Ascending aorta (tissue), 2 donors: ENCODE measurements at regions not wholly inside any gene's neighbourhood (a gene's known extent, or its start where the extent isn't known, plus 50 kb on each side); places are given as distances from the start of the nearest gene placed in this dataset.

Experiments used
- DNase-seq, 2 donors: peaks; one replicate each; pipeline ENCODE4 v3.0.0-alpha.2; 2019; ENCODE audit warnings: low spot score in 2 of 2
- H3K27ac ChIP-seq, 2 donors: fragments of 200-600 bp; sonication (generic); one replicate each; pipeline ENCODE4 v1.5.1; 2016 to 2017; ENCODE audit warnings: mild to moderate bottlenecking in 1 of 2
- H3K27me3 ChIP-seq: fragments of 200-600 bp; sonication (generic); one replicate; pipeline ENCODE4 v1.5.1; 2017
- H3K36me3 ChIP-seq, 2 donors: fragments of 200-600 bp; sonication (generic); one replicate each; pipeline ENCODE4 v1.5.1; 2016
- H3K4me1 ChIP-seq, 2 donors: fragments of 200-600 bp; sonication (generic); one replicate each; pipeline ENCODE4 v1.5.1; 2016 to 2017; ENCODE audit warnings: mild to moderate bottlenecking in 1 of 2
- H3K4me3 ChIP-seq, 2 donors: fragments of 200-600 bp; sonication (generic); one replicate each; pipeline ENCODE4 v1.5.1; 2016 to 2017; ENCODE audit warnings: mild to moderate bottlenecking in 1 of 2
- H3K9me3 ChIP-seq, 2 donors: fragments of 200-600 bp; sonication (generic); one replicate each; pipeline ENCODE4 v1.5.1; 2016
- intact Hi-C: fragments of 100-400 bp; cut with DNase I; formaldehyde crosslinking; loops from one replicate; pipeline ENCODE4 v1.15.1; 2023
- TF ChIP-seq, protein P1 (sequence below), 3 experiments: fragments of 200-600 bp in 2 of 3; fragments of 450-650 bp in 1 of 3; sonication (generic) in 2 of 3; IDR thresholded peaks; one replicate each; pipeline ENCODE4 v1.5.1; 2016 to 2019; ENCODE audit warnings: antibody characterized with exemption in 3 of 3, mild to moderate bottlenecking in 1 of 3, moderate library complexity in 1 of 3

DNA sequence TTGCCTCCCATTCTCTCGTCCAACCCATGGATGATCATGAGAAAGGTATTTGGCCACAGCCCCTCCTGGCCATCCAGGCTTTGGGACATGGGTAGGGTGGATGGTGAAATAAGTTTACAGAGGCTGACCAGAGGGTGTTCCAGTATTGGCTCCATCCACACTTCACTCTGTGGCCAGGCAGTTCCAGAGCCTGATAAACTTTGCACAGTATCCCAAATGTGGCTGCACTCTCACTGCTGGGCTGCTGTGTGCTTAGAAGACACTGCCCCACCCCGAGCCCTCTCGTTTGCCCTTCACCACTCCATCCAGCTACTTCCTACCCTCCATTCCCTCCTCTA, 72.0 kb upstream of the ZMIZ1 start:
- H3K9me3 ChIP-seq, result no peaks in the 10 kb centered on the region
- no peak for DNase-seq
- H3K27ac ChIP-seq, result no peak overlapping the region
- TF ChIP-seq, protein P1, sequence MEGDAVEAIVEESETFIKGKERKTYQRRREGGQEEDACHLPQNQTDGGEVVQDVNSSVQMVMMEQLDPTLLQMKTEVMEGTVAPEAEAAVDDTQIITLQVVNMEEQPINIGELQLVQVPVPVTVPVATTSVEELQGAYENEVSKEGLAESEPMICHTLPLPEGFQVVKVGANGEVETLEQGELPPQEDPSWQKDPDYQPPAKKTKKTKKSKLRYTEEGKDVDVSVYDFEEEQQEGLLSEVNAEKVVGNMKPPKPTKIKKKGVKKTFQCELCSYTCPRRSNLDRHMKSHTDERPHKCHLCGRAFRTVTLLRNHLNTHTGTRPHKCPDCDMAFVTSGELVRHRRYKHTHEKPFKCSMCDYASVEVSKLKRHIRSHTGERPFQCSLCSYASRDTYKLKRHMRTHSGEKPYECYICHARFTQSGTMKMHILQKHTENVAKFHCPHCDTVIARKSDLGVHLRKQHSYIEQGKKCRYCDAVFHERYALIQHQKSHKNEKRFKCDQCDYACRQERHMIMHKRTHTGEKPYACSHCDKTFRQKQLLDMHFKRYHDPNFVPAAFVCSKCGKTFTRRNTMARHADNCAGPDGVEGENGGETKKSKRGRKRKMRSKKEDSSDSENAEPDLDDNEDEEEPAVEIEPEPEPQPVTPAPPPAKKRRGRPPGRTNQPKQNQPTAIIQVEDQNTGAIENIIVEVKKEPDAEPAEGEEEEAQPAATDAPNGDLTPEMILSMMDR (IDR thresholded peaks at IDR 0.05), result no peak
- no peaks in the 10 kb centered on the region for H3K36me3 ChIP-seq
- H3K4me1 ChIP-seq, result no peaks in the 10 kb centered on the region
- no peaks in the 10 kb centered on the region for H3K27me3 ChIP-seq
- H3K4me3 ChIP-seq, result no peak overlapping the region
- intact Hi-C loops, result no loop called here

DNA sequence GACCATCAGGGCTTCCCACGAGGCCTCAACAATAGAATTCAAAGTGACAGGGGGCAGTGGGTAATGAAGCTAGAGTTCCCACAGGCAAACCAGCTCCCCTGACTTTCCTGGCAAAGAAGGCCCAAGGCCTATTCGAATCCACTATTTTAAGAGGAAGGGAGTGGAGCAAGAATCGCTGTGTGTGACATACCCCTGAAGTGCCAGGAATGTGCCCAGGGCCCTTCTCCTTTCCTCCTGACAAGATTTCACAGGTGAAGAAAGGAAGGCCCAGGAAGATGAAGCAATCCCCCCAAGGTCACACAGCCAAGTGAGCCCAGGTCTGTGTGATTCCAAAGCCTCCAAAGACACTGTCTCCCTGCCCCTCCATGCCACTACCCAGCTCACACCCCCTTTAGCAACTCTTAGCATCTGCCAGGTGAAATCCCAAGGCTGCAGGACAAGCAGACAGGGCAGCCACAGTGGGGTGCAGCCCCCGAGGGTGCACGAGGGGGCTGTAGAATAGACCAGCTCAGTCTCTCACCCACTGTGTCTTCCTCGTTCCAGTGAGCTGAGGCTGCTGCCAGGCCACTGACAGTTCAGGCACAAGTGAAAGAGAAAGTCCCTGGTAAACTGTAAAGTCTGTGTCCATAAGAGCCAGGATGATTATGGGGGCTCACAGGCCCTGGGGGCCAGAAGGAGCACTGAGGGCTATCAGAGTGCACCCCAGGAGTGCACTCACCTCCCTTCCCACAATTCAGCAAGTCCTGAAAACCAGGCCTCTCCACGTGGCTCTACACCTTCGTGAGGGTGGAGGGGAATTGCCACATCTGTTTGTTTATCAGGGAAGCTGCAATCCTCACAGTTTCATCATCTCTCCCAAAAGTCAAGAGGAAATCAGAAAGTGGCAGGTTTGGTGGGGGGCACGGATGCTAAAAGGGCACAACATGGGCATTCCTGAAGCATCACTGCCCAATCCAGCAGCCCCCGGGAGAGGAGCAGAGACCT, 70.8 kb upstream of the ZMIZ1 start:
- Histone ChIP-seq H3K36me3 (no peaks in the 10 kb centered on the region), H3K9me3 (no peaks in the 10 kb centered on the region), H3K27me3 (no peaks in the 10 kb centered on the region), H3K4me3 (no peak overlapping the region), H3K4me1 (no peaks in the 10 kb centered on the region), H3K27ac (no peak overlapping the region)
- no peak for DNase-seq
- TF ChIP-seq, protein P1 (IDR thresholded peaks at IDR 0.05), result no peak
- intact Hi-C loops, result no loop called here

DNA sequence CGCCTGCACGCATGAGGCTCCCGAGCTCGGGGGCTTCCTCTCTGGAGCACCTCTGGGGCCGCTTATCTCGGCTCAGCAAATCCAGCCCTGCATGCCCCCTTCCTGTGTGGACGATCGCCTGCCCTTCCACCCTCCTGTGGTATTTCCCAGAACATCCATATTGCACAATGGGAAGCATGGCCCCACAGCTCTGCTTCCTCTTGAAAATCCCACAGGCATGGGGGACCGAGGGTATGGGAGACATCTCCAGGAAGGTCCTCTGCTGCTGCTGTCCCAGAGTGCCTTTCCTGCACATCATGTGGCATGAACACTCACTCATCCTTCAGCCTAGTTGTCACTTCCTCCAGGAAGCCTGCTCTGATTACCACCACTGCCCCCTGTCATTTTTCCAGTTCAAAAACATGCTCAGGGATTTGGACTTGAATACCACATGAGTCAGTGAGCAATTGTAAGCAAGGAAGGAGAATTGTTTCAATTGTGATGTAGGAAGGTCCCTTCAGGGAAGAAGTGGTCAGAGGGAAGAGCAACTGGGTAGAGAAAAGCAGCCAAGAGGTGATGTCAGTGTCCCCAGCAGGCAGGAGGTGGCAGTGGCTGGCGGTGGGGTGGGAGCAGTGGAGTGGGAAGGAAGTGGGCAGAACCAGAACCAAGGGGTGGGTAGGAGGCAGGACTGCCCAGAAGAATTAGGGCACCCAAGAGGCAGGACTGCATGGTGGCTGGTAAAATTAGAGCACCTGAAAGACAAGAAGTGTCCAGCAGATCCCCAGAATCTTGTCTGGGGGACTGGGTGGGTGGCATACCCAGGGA, 67.5 kb upstream of the ZMIZ1 start:
- no peaks in the 10 kb centered on the region for H3K9me3 ChIP-seq
- H3K4me1 ChIP-seq, result no peaks in the 10 kb centered on the region
- no peaks in the 10 kb centered on the region for H3K27me3 ChIP-seq
- TF ChIP-seq, protein P1 (IDR thresholded peaks at IDR 0.05), result no peak
- intact Hi-C loops, result no loop called here
- DNase-seq, result no peak
- H3K27ac ChIP-seq, result no peak overlapping the region
- H3K36me3 ChIP-seq, result no peaks in the 10 kb centered on the region
- H3K4me3 ChIP-seq, result no peak overlapping the region

DNA sequence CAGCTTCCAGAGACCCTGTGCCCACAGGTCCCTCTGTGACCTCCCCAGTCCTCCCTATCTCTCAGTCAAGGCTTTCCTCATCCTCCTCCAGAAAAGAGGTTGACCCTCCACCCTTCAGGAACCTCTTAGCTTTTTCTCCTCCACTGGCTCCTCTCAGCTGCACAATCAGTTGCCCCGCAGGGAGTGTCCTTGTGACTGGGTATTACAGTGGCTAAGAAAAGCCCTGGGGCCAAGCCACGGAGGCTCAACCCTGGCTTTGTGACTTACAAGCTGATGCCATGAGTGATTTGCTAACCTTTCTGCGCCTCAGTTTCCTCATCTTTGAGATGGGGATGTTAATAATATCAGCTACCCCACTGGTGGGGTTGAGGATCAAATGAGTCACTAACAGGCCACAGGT, 66.4 kb upstream of the ZMIZ1 start:
- H3K27ac ChIP-seq, result no peak overlapping the region
- no peaks in the 10 kb centered on the region for H3K4me1 ChIP-seq
- no peaks in the 10 kb centered on the region for H3K9me3 ChIP-seq
- no peak overlapping the region for H3K4me3 ChIP-seq
- TF ChIP-seq, protein P1 (IDR thresholded peaks at IDR 0.05), result no peak
- H3K27me3 ChIP-seq, result no peaks in the 10 kb centered on the region
- intact Hi-C loops, result no loop called here
- DNase-seq, result no peak
- no peaks in the 10 kb centered on the region for H3K36me3 ChIP-seq

DNA sequence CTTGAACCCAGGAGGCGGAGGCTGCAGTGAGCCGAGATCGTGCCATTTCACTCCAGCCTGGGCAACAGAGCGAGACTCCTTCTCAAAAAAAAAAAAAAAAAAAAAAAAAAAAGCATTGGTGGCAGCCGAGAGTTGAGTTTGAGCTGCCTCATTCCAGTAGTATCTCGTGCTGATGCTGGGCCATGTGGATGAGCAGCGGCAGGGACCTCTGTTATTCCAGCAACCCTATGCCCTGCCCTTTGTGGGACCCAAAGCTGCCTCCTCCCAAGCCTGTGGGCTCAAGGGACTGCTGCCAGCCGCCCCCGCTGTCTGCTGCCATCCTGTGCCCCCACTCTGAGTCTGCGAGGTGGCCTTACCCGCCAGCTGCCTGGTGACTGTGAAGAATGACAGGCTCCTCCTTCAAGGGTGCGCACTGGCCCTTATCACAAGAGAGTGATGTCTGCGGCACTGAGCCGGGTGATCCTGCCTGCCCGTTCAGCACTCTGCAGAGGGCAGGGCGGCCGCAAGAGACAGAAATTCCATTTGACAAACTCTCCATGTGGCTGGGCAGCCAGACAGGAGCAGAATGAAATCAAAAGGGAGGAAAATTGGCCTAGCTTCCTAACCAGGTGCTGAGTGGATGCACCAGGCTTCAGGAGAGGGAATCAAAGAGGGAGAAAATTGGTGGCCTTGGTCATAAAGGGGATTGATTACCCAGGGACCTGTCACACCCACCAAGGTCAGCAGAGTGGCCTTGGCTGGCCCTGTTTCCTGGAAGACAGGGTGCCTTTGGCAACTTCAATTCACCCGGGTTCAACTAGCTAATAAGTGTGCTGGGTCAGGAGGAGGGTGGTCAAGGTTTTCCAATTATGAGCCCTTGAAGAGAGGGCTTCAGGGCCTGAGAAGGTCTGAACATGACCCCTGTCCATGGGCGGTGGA, 65.3 kb upstream of the ZMIZ1 start:
- TF ChIP-seq, protein P1 (IDR thresholded peaks at IDR 0.05), result no peak
- Histone ChIP-seq H3K27ac (no peak overlapping the region), H3K9me3 (no peaks in the 10 kb centered on the region), H3K4me1 (no peaks in the 10 kb centered on the region), H3K4me3 (no peak overlapping the region), H3K36me3 (no peaks in the 10 kb centered on the region), H3K27me3 (no peaks in the 10 kb centered on the region)
- intact Hi-C loops, result no loop called here
- no peak for DNase-seq
